CD8-positive, alpha-beta memory T cell (primary cell): ENCODE measurements at regions not wholly inside any gene's neighbourhood (a gene's known extent, or its start where the extent isn't known, plus 50 kb on each side); places are given as distances from the start of the nearest gene placed in this dataset.
"Not testable (repeated sequence)": the region's sequence is repeated elsewhere in the genome, so short reads cannot be mapped to it uniquely, and the experiment has no call there.

Source experiments
- CTCF ChIA-PET: fragments of 350-600 bp; sonication (Branson Sonifier 250); formaldehyde crosslinking; loops from one replicate; lab custom pipeline; 2021; ENCODE audit warnings: antibody characterized with exemption; lab: Charles Lee
- POLR2A ChIA-PET: fragments of 350-600 bp; sonication (Branson Sonifier 250); formaldehyde crosslinking; loops from one replicate; lab custom pipeline; 2021; ENCODE audit warnings: antibody characterized with exemption; lab: Charles Lee
- DNase-seq, 5 donors: peaks; one replicate each; pipeline versions ENCODE4 v3.0.0 to v3.0.0-alpha.2; 2020 to 2022; ENCODE audit warnings: mixed read lengths in 1 of 5
- H3K27ac ChIP-seq: one replicate; pipeline ENCODE4 v1.7.0; 2013; ENCODE audit warnings: low read depth, mild to moderate bottlenecking, low read length, moderate library complexity
- H3K27me3 ChIP-seq: 2 replicates; pipeline ENCODE4 v1.7.0; 2013; ENCODE audit warnings: low read length, mild to moderate bottlenecking; ENCODE audit not compliant: insufficient read depth, poor library complexity, severe bottlenecking
- H3K36me3 ChIP-seq: 2 replicates; pipeline ENCODE4 v1.7.0; 2013; ENCODE audit warnings: mild to moderate bottlenecking, low read length, moderate library complexity; ENCODE audit not compliant: insufficient read depth
- H3K4me1 ChIP-seq: 2 replicates; pipeline ENCODE4 v1.7.0; 2013; ENCODE audit warnings: mild to moderate bottlenecking, low read length, moderate library complexity; ENCODE audit not compliant: insufficient read depth
- H3K4me3 ChIP-seq: 2 replicates; pipeline ENCODE4 v1.7.0; 2013; ENCODE audit warnings: mild to moderate bottlenecking, low read length
- H3K9me3 ChIP-seq: 2 replicates; pipeline ENCODE4 v1.7.0; 2013; ENCODE audit warnings: mild to moderate bottlenecking, low read length
- H3K27ac Mint-ChIP-seq, 8 donors: one replicate each; pipeline ENCODE4 v1.8.0; 2020 to 2021; ENCODE audit warnings: mixed read lengths in 8 of 8, mild to moderate bottlenecking in 6 of 8, inconsistent platforms in 3 of 8, moderate library complexity in 3 of 8
- H3K27me3 Mint-ChIP-seq, 2 donors: one replicate each; pipeline ENCODE4 v1.8.0; 2020 to 2021; ENCODE audit warnings: mixed read lengths in 2 of 2, mild to moderate bottlenecking in 1 of 2, moderate library complexity in 1 of 2
- H3K36me3 Mint-ChIP-seq, 3 donors: one replicate each; pipeline ENCODE4 v1.8.0; 2020 to 2021; ENCODE audit warnings: mixed read lengths in 3 of 3, inconsistent platforms in 1 of 3, mild to moderate bottlenecking in 1 of 3
- H3K4me1 Mint-ChIP-seq, 3 donors: one replicate each; pipeline ENCODE4 v1.8.0; 2020 to 2021; ENCODE audit warnings: mixed read lengths in 3 of 3, inconsistent platforms in 1 of 3, mild to moderate bottlenecking in 1 of 3
- H3K4me3 Mint-ChIP-seq, 7 donors: one replicate each; pipeline ENCODE4 v1.8.0; 2020 to 2021; ENCODE audit warnings: mixed read lengths in 7 of 7, mild to moderate bottlenecking in 6 of 7, moderate library complexity in 4 of 7, inconsistent platforms in 2 of 7
- H3K9me3 Mint-ChIP-seq, 5 donors: one replicate each; pipeline ENCODE4 v1.8.0; 2020 to 2022; ENCODE audit warnings: mixed read lengths in 5 of 5, mild to moderate bottlenecking in 3 of 5, moderate library complexity in 2 of 5, inconsistent platforms in 1 of 5

- peaks cover 12 to 40% of the 10 kb centered on the region in 2 donors for H3K27me3 Mint-ChIP-seq
- Histone ChIP-seq H3K4me3 (no peak overlapping the region), H3K4me1 (no peaks in the 10 kb centered on the region), H3K27me3 (no peaks in the 10 kb centered on the region), H3K9me3 (no peaks in the 10 kb centered on the region), H3K36me3 (no peaks in the 10 kb centered on the region), H3K27ac (no peak overlapping the region)
- H3K36me3 Mint-ChIP-seq, result no peaks in the 10 kb centered on the region
- no peak overlapping the region for H3K27ac Mint-ChIP-seq
- H3K9me3 Mint-ChIP-seq, result no peaks in the 10 kb centered on the region
- no peak overlapping the region for H3K4me3 Mint-ChIP-seq
- H3K4me1 Mint-ChIP-seq, result no peaks in the 10 kb centered on the region
- CTCF ChIA-PET, result interaction anchor here (1.8 kb wide), 1 partner anchor 9 kb away, joined by 5 read pairs; no protein-coding TSS in a partner anchor
- POLR2A ChIA-PET, result no interaction called here
- no peak for DNase-seq
Observed at GRCh38 chr14:71762575-71762974, 169.7 kb upstream of the RGS6 start.

- no peaks in the 10 kb centered on the region for H3K36me3 Mint-ChIP-seq
- ChIA-PET CTCF (interaction anchor here (0.8 to 1.5 kb wide), 2 partner anchors 12 to 717 kb away, joined by 3 to 4 read pairs; no protein-coding TSS in a partner anchor), POLR2A (no interaction called here)
- Histone ChIP-seq H3K27me3 (no peaks in the 10 kb centered on the region), H3K36me3 (no peaks in the 10 kb centered on the region), H3K9me3 (no peaks in the 10 kb centered on the region), H3K4me1 (no peaks in the 10 kb centered on the region), H3K27ac (no peak overlapping the region), H3K4me3 (no peak overlapping the region)
- H3K27me3 Mint-ChIP-seq, result peaks cover 12 to 40% of the 10 kb centered on the region in 2 donors
- DNase-seq, result no peak
- H3K9me3 Mint-ChIP-seq, result no peaks in the 10 kb centered on the region
- H3K4me3 Mint-ChIP-seq, result no peak overlapping the region
- no peak overlapping the region for H3K27ac Mint-ChIP-seq
- no peaks in the 10 kb centered on the region for H3K4me1 Mint-ChIP-seq
Observed at GRCh38 chr14:71764701-71765382, 167.4 kb upstream of the RGS6 start.

GRCh38 chr14:71765505-71765904, 166.7 kb upstream of the RGS6 start:
- no peaks in the 10 kb centered on the region for H3K9me3 Mint-ChIP-seq
- H3K4me3 ChIP-seq, result no peak overlapping the region
- H3K36me3 Mint-ChIP-seq, result no peaks in the 10 kb centered on the region
- no peak overlapping the region for H3K27ac ChIP-seq
- H3K4me1 Mint-ChIP-seq, result no peaks in the 10 kb centered on the region
- ChIA-PET CTCF (no interaction called here), POLR2A (no interaction called here)
- H3K36me3 ChIP-seq, result no peaks in the 10 kb centered on the region
- peaks cover 12 to 35% of the 10 kb centered on the region in 2 donors for H3K27me3 Mint-ChIP-seq
- H3K9me3 ChIP-seq, result no peaks in the 10 kb centered on the region
- no peaks in the 10 kb centered on the region for H3K4me1 ChIP-seq
- no peak overlapping the region for H3K27ac Mint-ChIP-seq
- H3K4me3 Mint-ChIP-seq, result no peak overlapping the region
- no peaks in the 10 kb centered on the region for H3K27me3 ChIP-seq
- no peak for DNase-seq

GRCh38 chr14:71770431-71770830, 161.8 kb upstream of the RGS6 start:
- Mint-ChIP-seq H3K27ac (no peak overlapping the region), H3K4me3 (no peak overlapping the region), H3K36me3 (peaks cover 0 to 18% (median 3%) of the 10 kb centered on the region in 3 donors), H3K9me3 (peaks cover 3 to 25% (median 14%) of the 10 kb centered on the region in 5 donors), H3K27me3 (peaks cover 8 to 26% of the 10 kb centered on the region in 2 donors), H3K4me1 (no peaks in the 10 kb centered on the region)
- CTCF ChIA-PET, result no interaction called here
- no peaks in the 10 kb centered on the region for H3K9me3 ChIP-seq
- no peak for DNase-seq
- no peak overlapping the region for H3K27ac ChIP-seq
- H3K4me3 ChIP-seq, result no peak overlapping the region
- no peaks in the 10 kb centered on the region for H3K36me3 ChIP-seq
- no peaks in the 10 kb centered on the region for H3K27me3 ChIP-seq
- no peaks in the 10 kb centered on the region for H3K4me1 ChIP-seq
- POLR2A ChIA-PET, result no interaction called here

GRCh38 chr14:71771421-71771820, 160.8 kb upstream of the RGS6 start:
- H3K9me3 Mint-ChIP-seq, result peaks cover 3 to 25% (median 14%) of the 10 kb centered on the region in 5 donors
- H3K27ac ChIP-seq, H3K27me3 ChIP-seq, H3K4me3 Mint-ChIP-seq, CTCF ChIA-PET, H3K9me3 ChIP-seq, DNase-seq, H3K4me3 ChIP-seq, H3K36me3 ChIP-seq, H3K4me1 Mint-ChIP-seq, POLR2A ChIA-PET, H3K27ac Mint-ChIP-seq, H3K4me1 ChIP-seq: not testable (repeated sequence)
- peaks cover 11 to 25% of the 10 kb centered on the region in 2 donors for H3K27me3 Mint-ChIP-seq
- peaks cover 0 to 20% (median 3%) of the 10 kb centered on the region in 3 donors for H3K36me3 Mint-ChIP-seq

DNA sequence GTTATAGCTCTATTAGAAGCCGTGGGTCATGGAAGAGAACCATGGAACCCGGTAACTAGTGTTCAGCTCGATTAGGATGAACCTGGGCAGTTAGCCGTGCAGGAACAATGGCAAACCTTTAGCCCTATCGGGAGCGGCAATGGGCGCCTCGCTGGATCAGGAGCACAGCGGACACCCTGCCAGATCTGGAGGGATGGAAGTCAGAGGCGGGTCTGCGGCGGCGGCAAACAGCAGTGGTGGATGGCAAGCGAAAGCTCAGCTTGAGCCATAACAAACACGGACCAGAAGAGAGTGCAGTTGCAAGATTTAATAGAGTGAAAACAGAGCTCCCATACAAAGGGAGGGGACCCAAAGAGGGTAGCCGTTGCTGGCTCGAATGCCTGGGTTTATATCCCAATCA, 160.2 kb upstream of the RGS6 start:
- H3K27me3 ChIP-seq, H3K4me3 ChIP-seq, CTCF ChIA-PET, H3K36me3 ChIP-seq, H3K4me1 ChIP-seq, POLR2A ChIA-PET, H3K9me3 ChIP-seq, H3K4me1 Mint-ChIP-seq, H3K4me3 Mint-ChIP-seq, H3K27ac Mint-ChIP-seq, DNase-seq, H3K27ac ChIP-seq: not testable (repeated sequence)
- H3K27me3 Mint-ChIP-seq, result peaks cover 11 to 26% of the 10 kb centered on the region in 2 donors
- H3K36me3 Mint-ChIP-seq, result peaks cover 0 to 20% (median 3%) of the 10 kb centered on the region in 3 donors
- H3K9me3 Mint-ChIP-seq, result peaks cover 3 to 25% (median 14%) of the 10 kb centered on the region in 5 donors

DNA sequence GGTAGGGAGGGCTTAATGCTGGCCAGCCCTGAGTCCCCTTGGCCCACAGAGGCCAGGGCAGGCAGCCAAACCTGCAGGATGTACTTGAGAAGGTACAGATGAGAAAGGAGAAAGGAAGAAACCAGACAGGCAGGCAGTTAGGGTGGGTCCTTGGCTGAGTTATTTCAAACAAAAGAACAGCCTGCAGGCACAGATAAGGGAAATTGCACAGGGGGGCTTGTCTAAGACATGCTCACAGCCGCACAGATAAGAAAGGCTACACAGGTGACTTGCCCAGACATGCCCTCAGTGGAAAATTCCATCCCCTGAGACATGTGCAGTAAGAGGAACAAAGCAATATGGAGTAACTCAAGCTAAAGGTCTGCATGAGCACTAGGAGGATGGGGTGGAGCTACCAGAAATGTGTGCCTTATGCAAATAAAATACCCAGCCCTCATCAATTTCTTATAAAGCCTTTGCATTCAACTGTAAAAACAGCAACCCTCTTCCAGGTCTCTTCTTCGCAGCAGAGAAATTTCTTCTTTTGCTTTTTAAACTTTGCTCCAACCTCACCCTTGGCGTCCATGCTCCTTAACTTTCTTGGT, 158.2 kb upstream of the RGS6 start:
- Histone ChIP-seq H3K27me3 (no peaks in the 10 kb centered on the region), H3K36me3 (no peaks in the 10 kb centered on the region), H3K9me3 (no peaks in the 10 kb centered on the region), H3K4me1 (no peaks in the 10 kb centered on the region), H3K4me3 (no peak overlapping the region), H3K27ac (no peak overlapping the region)
- Mint-ChIP-seq H3K27me3 (peaks cover 11 to 31% of the 10 kb centered on the region in 2 donors), H3K36me3 (peaks cover 0 to 20% (median 3%) of the 10 kb centered on the region in 3 donors), H3K9me3 (peaks cover 3 to 25% (median 14%) of the 10 kb centered on the region in 5 donors), H3K4me3 (no peak overlapping the region), H3K4me1 (peaks cover 6 to 11% (median 7%) of the 10 kb centered on the region in 3 donors), H3K27ac (no peak overlapping the region)
- DNase-seq, result no peak
- POLR2A ChIA-PET, result no interaction called here
- CTCF ChIA-PET, result no interaction called here
